ENCODE measurements at regions not wholly inside any gene's neighbourhood (a gene's known extent, or its start where the extent isn't known, plus 50 kb on each side); places are given as distances from the start of the nearest gene placed in this dataset.

- TF ChIP-seq TAF1 (IDR thresholded peaks at IDR 0.05; ENCODE audit: borderline replicate concordance, low read depth, low read length) (no peak), NFIC (IDR thresholded peaks at IDR 0.05; ENCODE audit: borderline replicate concordance) (no peak), GABPA (IDR thresholded peaks at IDR 0.05; ENCODE audit: low read depth) (no peak), MXI1 (IDR thresholded peaks at IDR 0.05; ENCODE audit: low read depth, low read length) (no peak), CTCF (IDR thresholded peaks at IDR 0.05) (no peak), ELF1 (IDR thresholded peaks at IDR 0.05) (no peak), RCOR1 (IDR thresholded peaks at IDR 0.05; ENCODE audit: low read length) (no peak), EP300 (IDR thresholded peaks at IDR 0.05; ENCODE audit: borderline replicate concordance in 1 of 2, low read depth in 1 of 2, low read length in 1 of 2) (no peak), ZBTB33 (IDR thresholded peaks at IDR 0.05; ENCODE audit: borderline replicate concordance, low read depth) (no peak), TCF12 (IDR thresholded peaks at IDR 0.05) (no peak), RXRA (IDR thresholded peaks at IDR 0.05; ENCODE audit: borderline replicate concordance, low read depth) (no peak), USF2 (IDR thresholded peaks at IDR 0.05; ENCODE audit: borderline replicate concordance, low read depth, low read length) (no peak), EZH2phosphoT487 (IDR thresholded peaks at IDR 0.05; ENCODE audit: borderline replicate concordance, low read depth) (no peak), YY1 (IDR thresholded peaks at IDR 0.05; ENCODE audit: low read depth) (no peak), FOSL2 (IDR thresholded peaks at IDR 0.05; ENCODE audit: borderline replicate concordance, low read depth) (no peak), CHD2 (IDR thresholded peaks at IDR 0.05; ENCODE audit: low read length, partially characterized antibody) (no peak)
- no peak overlapping the region for H2AFZ ChIP-seq (ENCODE audit: low read depth)
- no peaks in the 10 kb centered on the region for H4K20me1 ChIP-seq (ENCODE audit: insufficient read depth)
- H3K79me2 ChIP-seq (ENCODE audit: insufficient read depth) = no peaks in the 10 kb centered on the region
- H3F3A ChIP-seq (replicated peaks; ENCODE audit: insufficient read depth) = no peaks in the 10 kb centered on the region
- no peak overlapping the region for H3K27ac ChIP-seq (ENCODE audit: low read depth in 2 of 2, low read length in 1 of 2)
- POLR2A ChIA-PET = no interaction called here
- no peaks in the 10 kb centered on the region for H3K9me3 ChIP-seq
- H3K9me2 ChIP-seq = no peaks in the 10 kb centered on the region; the same call in 1 of the 2 replicates
- no peaks in the 10 kb centered on the region for H3K4me1 ChIP-seq (ENCODE audit: control insufficient read depth in 1 of 2, insufficient read depth in 2 of 2, low read depth in 1 of 2, low read length in 1 of 2)
- CTCF ChIA-PET = interaction anchor here (0.9 kb wide), 1 partner anchor 23 kb away, joined by 3 read pairs; no protein-coding TSS in a partner anchor
- no peaks in the 10 kb centered on the region for H3K36me3 ChIP-seq (replicated peaks in 1 of 2; ENCODE audit: control insufficient read depth in 1 of 2, insufficient read depth in 2 of 2, low read length in 1 of 2)
- H3K4me2 ChIP-seq = no peak overlapping the region
- DNase-seq = no peak
- WGBS (ENCODE audit: low lambda C conversion rate) = 52% methylated on average over 5 of the region's 5 CpGs
- H3K9ac ChIP-seq = no peak overlapping the region
- no peaks in the 10 kb centered on the region for H3K27me3 ChIP-seq (ENCODE audit: insufficient read depth)
- H3K4me3 ChIP-seq (ENCODE audit: low read depth in 2 of 2, low read length in 1 of 2) = no peak overlapping the region
These were observed 115.1 kb upstream of the GPM6A start for GRCh38 chr4:175927121-175927520.

All from SK-N-SH (cell line).